RWPE2 (cell line): ENCODE measurements at regions not wholly inside any gene's neighbourhood (a gene's known extent, or its start where the extent isn't known, plus 50 kb on each side); places are given as distances from the start of the nearest gene placed in this dataset.

Experiments used
- ATAC-seq: fragments of 200-7000 bp; cut with Tn5 transposase; 3 replicates; pipeline ENCODE4 v1.9.1; 2021; ENCODE audit warnings: low read depth
- DNase-seq: peaks from one replicate; pipeline ENCODE4 v3.0.0-alpha.2; 2020; ENCODE audit warnings: low spot score
- H3K27ac ChIP-seq: fragments of 450-650 bp; 2 replicates; pipeline ENCODE4 v1.5.1; 2017; ENCODE audit warnings: mild to moderate bottlenecking; ENCODE audit not compliant: poor library complexity, severe bottlenecking
- H3K27me3 ChIP-seq: fragments of 250-450 bp; sonication (Bioruptor Pico); 2 replicates; pipeline ENCODE4 v1.5.1; 2021; ENCODE audit warnings: mild to moderate bottlenecking, moderate library complexity; ENCODE audit not compliant: insufficient read depth, poor library complexity, severe bottlenecking
- H3K36me3 ChIP-seq: fragments of 250-450 bp; sonication (Bioruptor Pico); 2 replicates; pipeline ENCODE4 v1.5.1; 2020; ENCODE audit warnings: low read depth, mild to moderate bottlenecking, moderate library complexity
- H3K4me1 ChIP-seq: fragments of 250-450 bp; sonication (Bioruptor Pico); 2 replicates; pipeline ENCODE4 v1.5.1; 2021; ENCODE audit warnings: mild to moderate bottlenecking, moderate library complexity; ENCODE audit not compliant: insufficient read depth, poor library complexity, severe bottlenecking
- H3K4me3 ChIP-seq: fragments of 250-450 bp; sonication (Bioruptor Pico); 2 replicates; pipeline ENCODE4 v1.5.1; 2021; ENCODE audit warnings: mild to moderate bottlenecking, moderate library complexity; ENCODE audit not compliant: severe bottlenecking
- H3K9me3 ChIP-seq: fragments of 250-450 bp; sonication (Bioruptor Pico); 2 replicates; pipeline ENCODE4 v1.5.1; 2021; ENCODE audit warnings: mild to moderate bottlenecking, moderate library complexity; ENCODE audit not compliant: severe bottlenecking
- CTCF ChIP-seq: fragments of 450-650 bp; IDR thresholded peaks from one replicate; pipeline ENCODE4 v1.5.1; 2017; ENCODE audit warnings: mild to moderate bottlenecking, moderate library complexity; ENCODE audit not compliant: poor library complexity, severe bottlenecking

- no peak for ATAC-seq
- Histone ChIP-seq H3K9me3 (no peaks in the 10 kb centered on the region), H3K27me3 (no peaks in the 10 kb centered on the region), H3K4me1 (no peaks in the 10 kb centered on the region), H3K4me3 (no peak overlapping the region), H3K27ac (no peak overlapping the region), H3K36me3 (no peaks in the 10 kb centered on the region)
- DNase-seq, result no peak
- TF ChIP-seq CTCF, result no peak
Observed at GRCh38 chr13:74641586-74641985, 507.4 kb upstream of the KLF12 start.

GRCh38 chr13:74633734-74634133 lies 499.5 kb upstream of the KLF12 start:
- no peaks in the 10 kb centered on the region for H3K9me3 ChIP-seq
- H3K4me3 ChIP-seq, result no peak overlapping the region
- no peaks in the 10 kb centered on the region for H3K27me3 ChIP-seq
- ATAC-seq (no peak), DNase-seq (no peak)
- no peak overlapping the region for H3K27ac ChIP-seq
- no peaks in the 10 kb centered on the region for H3K4me1 ChIP-seq
- no peaks in the 10 kb centered on the region for H3K36me3 ChIP-seq
- no peak for TF ChIP-seq CTCF

- H3K4me1 ChIP-seq, result no peaks in the 10 kb centered on the region
- H3K9me3 ChIP-seq, result no peaks in the 10 kb centered on the region
- ATAC-seq (no peak), DNase-seq (no peak)
- no peaks in the 10 kb centered on the region for H3K36me3 ChIP-seq
- H3K27ac ChIP-seq, result no peak overlapping the region
- no peak for TF ChIP-seq CTCF
- no peak overlapping the region for H3K4me3 ChIP-seq
- H3K27me3 ChIP-seq, result no peaks in the 10 kb centered on the region
Observed at GRCh38 chr13:74629985-74630384, 495.8 kb upstream of the KLF12 start.

- no peaks in the 10 kb centered on the region for H3K9me3 ChIP-seq
- H3K4me1 ChIP-seq, result no peaks in the 10 kb centered on the region
- no peak overlapping the region for H3K4me3 ChIP-seq
- DNase-seq (no peak), ATAC-seq (no peak)
- no peak overlapping the region for H3K27ac ChIP-seq
- H3K36me3 ChIP-seq, result no peaks in the 10 kb centered on the region
- no peaks in the 10 kb centered on the region for H3K27me3 ChIP-seq
- TF ChIP-seq CTCF, result no peak
Observed at GRCh38 chr13:74625541-74625940, 491.3 kb upstream of the KLF12 start.

GRCh38 chr13:74623761-74624160 lies 489.6 kb upstream of the KLF12 start:
- H3K27ac ChIP-seq, result no peak overlapping the region
- no peaks in the 10 kb centered on the region for H3K4me1 ChIP-seq
- TF ChIP-seq CTCF, result no peak
- DNase-seq (no peak), ATAC-seq (no peak)
- no peaks in the 10 kb centered on the region for H3K9me3 ChIP-seq
- H3K27me3 ChIP-seq, result no peaks in the 10 kb centered on the region
- H3K4me3 ChIP-seq, result no peak overlapping the region
- H3K36me3 ChIP-seq, result no peaks in the 10 kb centered on the region
